ENCODE measurements at regions not wholly inside any gene's neighbourhood (a gene's known extent, or its start where the extent isn't known, plus 50 kb on each side); places are given as distances from the start of the nearest gene placed in this dataset.

- no peak overlapping the region for H3K4me3 ChIP-seq
Measured at GRCh38 chr7:35331730-35332678, 78.1 kb upstream of the TBX20 start.

GRCh38 chr7:35329026-35329425 lies 75.1 kb upstream of the TBX20 start:
- intact Hi-C loops (cut with micrococcal nuclease), result no loop called here
- Histone ChIP-seq H3K4me2 (ENCODE audit: insufficient read depth, low read length) (no peak overlapping the region), H3K36me3 (ENCODE audit: control insufficient read depth, insufficient read depth, low read length) (no peaks in the 10 kb centered on the region), H3K27ac (ENCODE audit: extremely low read depth, low read depth, low read length) (no peak overlapping the region), H3K79me2 (ENCODE audit: control insufficient read depth, insufficient read depth, low read length) (no peaks in the 10 kb centered on the region), H3K9ac (ENCODE audit: insufficient read depth in 1 of 2, low read depth in 2 of 2, low read length in 2 of 2) (no peak overlapping the region), H4K20me1 (replicated peaks; ENCODE audit: control insufficient read depth, insufficient read depth, low read length) (no peaks in the 10 kb centered on the region), H2AFZ (ENCODE audit: low read depth, low read length) (no peak overlapping the region), H3K9me1 (ENCODE audit: control insufficient read depth, insufficient read depth, low read length) (peaks cover 2% of the 10 kb centered on the region), H3K4me3 (no peak overlapping the region), H3K4me1 (replicated peaks in 1 of 2; ENCODE audit: control insufficient read depth in 2 of 2, insufficient read depth in 2 of 2, low read length in 2 of 2) (no peaks in the 10 kb centered on the region; a peak in 1 of 5 replicates), H3K9me3 (replicated peaks; ENCODE audit: control insufficient read depth, insufficient read depth, low read depth, low read length) (no peaks in the 10 kb centered on the region), H3K27me3 (ENCODE audit: control insufficient read depth in 2 of 2, insufficient read depth in 2 of 2, low read length in 2 of 2) (no peaks in the 10 kb centered on the region)
- no TSS peak for BruUV-seq (replicated peaks)
- FAIRE-seq, result no peak
- DNase-seq (ENCODE audit: extremely low read depth in 1 of 4, low spot score in 3 of 4), result no peak
- ChIA-PET POLR2A (no interaction called here), CTCF (ENCODE audit: low intra/inter-chr PET ratio) (no interaction called here)
- WGBS (ENCODE audit: insufficient coverage, low coverage, missing lambda C conversion rate), result 6% methylated on average over 1 of the region's 1 CpG
- in situ Hi-C loops (cut with MboI), result no loop called here
- ATAC-seq, result no peak
- TF ChIP-seq ZNF75A (CRISPR knock-in tag; IDR thresholded peaks at IDR 0.05) (no peak), ZHX1 (conservative IDR thresholded peaks at IDR 0.05; ENCODE audit: low read length) (no peak), MLLT1 (IDR thresholded peaks at IDR 0.05) (no peak), SP2 (IDR thresholded peaks at IDR 0.05; ENCODE audit: extremely low read depth, low read depth, low read length, poor library complexity, severe bottlenecking) (no peak)

More at GRCh38 chr7:35331730-35332678, 78.1 kb upstream of the TBX20 start:
- in situ Hi-C loops (cut with MboI), result no loop called here
- Histone ChIP-seq H3K9me1 (ENCODE audit: control insufficient read depth, insufficient read depth, low read length) (peaks cover 2% of the 10 kb centered on the region), H3K79me2 (ENCODE audit: control insufficient read depth, insufficient read depth, low read length) (no peaks in the 10 kb centered on the region), H3K4me1 (replicated peaks in 1 of 2; ENCODE audit: control insufficient read depth in 2 of 2, insufficient read depth in 2 of 2, low read length in 2 of 2) (no peaks in the 10 kb centered on the region; a peak in 1 of 5 replicates), H4K20me1 (replicated peaks; ENCODE audit: control insufficient read depth, insufficient read depth, low read length) (no peaks in the 10 kb centered on the region), H3K4me2 (ENCODE audit: insufficient read depth, low read length) (peak overlapping the region; percentile 21; the same call in 1 of the 2 replicates), H3K9me3 (replicated peaks; ENCODE audit: control insufficient read depth, insufficient read depth, low read depth, low read length) (no peaks in the 10 kb centered on the region), H3K27ac (ENCODE audit: extremely low read depth, low read depth, low read length) (no peak overlapping the region), H3K27me3 (ENCODE audit: control insufficient read depth in 2 of 2, insufficient read depth in 2 of 2, low read length in 2 of 2) (no peaks in the 10 kb centered on the region), H2AFZ (ENCODE audit: low read depth, low read length) (no peak overlapping the region), H3K36me3 (ENCODE audit: control insufficient read depth, insufficient read depth, low read length) (no peaks in the 10 kb centered on the region), H3K9ac (ENCODE audit: insufficient read depth in 1 of 2, low read depth in 2 of 2, low read length in 2 of 2) (no peak overlapping the region)
- 0% methylated on average over 18 of the region's 20 CpGs for WGBS (ENCODE audit: insufficient coverage, low coverage, missing lambda C conversion rate)
- peak; percentile 36; the same call in 2 of the 3 replicates for ATAC-seq
- DNase-seq (ENCODE audit: extremely low read depth in 1 of 4, low spot score in 3 of 4), result peak in 2 of 4 experiments; percentile 11 to 44
- no TSS peak for BruUV-seq (replicated peaks)
- ChIA-PET POLR2A (no interaction called here), CTCF (ENCODE audit: low intra/inter-chr PET ratio) (no interaction called here)
- intact Hi-C loops (cut with micrococcal nuclease), result no loop called here
- TF ChIP-seq CBFA2T3 (IDR thresholded peaks at IDR 0.05) (peak; percentile 64), POLR2AphosphoS5 (IDR thresholded peaks at IDR 0.05; ENCODE audit: control insufficient read depth, insufficient read depth, low read depth, low read length) (no peak), CBFA2T2 (conservative IDR thresholded peaks at IDR 0.05) (peak; percentile 57), HCFC1 (IDR thresholded peaks at IDR 0.05; ENCODE audit: low read depth, low read length) (no peak), PYGO2 (tag; IDR thresholded peaks at IDR 0.05) (no peak), NCOR1 (IDR thresholded peaks at IDR 0.05) (peak; percentile 38; the same call in 1 of the 2 replicates), ZC3H4 (CRISPR knock-in tag; IDR thresholded peaks at IDR 0.05; ENCODE audit: borderline replicate concordance) (no peak), TCF3 (CRISPR knock-in tag; IDR thresholded peaks at IDR 0.05) (0 out of 2 replicates have a peak, but pooled peaks have one; percentile 7), TAL1 (IDR thresholded peaks at IDR 0.05) (peak; percentile 40; the same call in 1 of the 2 replicates)
- FAIRE-seq, result no peak
